H4 (cell line): ENCODE measurements at regions not wholly inside any gene's neighbourhood (a gene's known extent, or its start where the extent isn't known, plus 50 kb on each side); places are given as distances from the start of the nearest gene placed in this dataset.

Experiments
- DNase-seq: peaks from one replicate; pipeline ENCODE4 v3.0.0-alpha.2; 2015; ENCODE audit warnings: low spot score

- no peak for DNase-seq
Measured at GRCh38 chr6:88558981-88559380, 392.8 kb upstream of the CNR1 start.

- no peak for DNase-seq
Measured at GRCh38 chr6:88556663-88557062, 390.5 kb upstream of the CNR1 start.

- DNase-seq: no peak
Measured at GRCh38 chr6:88548891-88549505, 382.9 kb upstream of the CNR1 start.

GRCh38 chr6:88547768-88548167 is 381.6 kb upstream of the CNR1 start:
- no peak for DNase-seq

GRCh38 chr6:88545991-88546390 is 379.8 kb upstream of the CNR1 start:
- DNase-seq: no peak

GRCh38 chr6:88544986-88545612 is 379.0 kb upstream of the CNR1 start:
- DNase-seq: no peak

GRCh38 chr6:88539295-88539764 is 373.2 kb upstream of the CNR1 start:
- DNase-seq: no peak

- no peak for DNase-seq
Measured at GRCh38 chr6:88538840-88539239, 372.7 kb upstream of the CNR1 start.

GRCh38 chr6:88538130-88538706 is 372.1 kb upstream of the CNR1 start:
- no peak for DNase-seq

- DNase-seq: no peak
Measured at GRCh38 chr6:88536071-88536625, 370.0 kb upstream of the CNR1 start.

GRCh38 chr6:88535306-88535705 is 369.2 kb upstream of the CNR1 start:
- DNase-seq: no peak

GRCh38 chr6:88532241-88532860 is 366.2 kb upstream of the CNR1 start:
- no peak for DNase-seq

GRCh38 chr6:88529726-88530125 is 363.6 kb upstream of the CNR1 start:
- no peak for DNase-seq

GRCh38 chr6:88520445-88520844 is 354.3 kb upstream of the CNR1 start:
- no peak for DNase-seq

- DNase-seq: no peak
Measured at GRCh38 chr6:88520017-88520338, 353.8 kb upstream of the CNR1 start.

- DNase-seq: no peak
Measured at GRCh38 chr6:88519301-88520016, 353.3 kb upstream of the CNR1 start.

- DNase-seq: no peak
Measured at GRCh38 chr6:88517737-88518136, 351.6 kb upstream of the CNR1 start.

- no peak for DNase-seq
Measured at GRCh38 chr6:88513920-88514319, 347.8 kb upstream of the CNR1 start.

GRCh38 chr6:88513471-88513870 is 347.3 kb upstream of the CNR1 start:
- DNase-seq: no peak

- DNase-seq: no peak
Measured at GRCh38 chr6:88512951-88513350, 346.8 kb upstream of the CNR1 start.

- DNase-seq: no peak
Measured at GRCh38 chr6:88502391-88502790, 336.2 kb upstream of the CNR1 start.
